CD4-positive, alpha-beta memory T cell (primary cell): ENCODE measurements at regions not wholly inside any gene's neighbourhood (a gene's known extent, or its start where the extent isn't known, plus 50 kb on each side); places are given as distances from the start of the nearest gene placed in this dataset.

Experiments
- CTCF ChIA-PET: fragments of 350-600 bp; sonication (Branson Sonifier 250); formaldehyde crosslinking; loops from one replicate; lab custom pipeline; 2021; ENCODE audit warnings: inconsistent platforms; ENCODE audit not compliant: partially characterized antibody; lab: Charles Lee
- POLR2A ChIA-PET: fragments of 350-600 bp; sonication (Branson Sonifier 250); formaldehyde crosslinking; loops from one replicate; lab custom pipeline; 2021; ENCODE audit not compliant: partially characterized antibody; lab: Charles Lee
- DNase-seq, 5 donors: peaks; one replicate each; pipeline versions ENCODE4 v3.0.0 to v3.0.0-alpha.2; 2020 to 2022; ENCODE audit warnings: mixed read lengths in 1 of 5
- H3K27ac ChIP-seq: one replicate; pipeline ENCODE4 v1.7.0; 2013; ENCODE audit warnings: low read depth, low read length
- H3K27me3 ChIP-seq: 2 replicates; pipeline ENCODE4 v1.7.0; 2013; ENCODE audit warnings: mild to moderate bottlenecking, low read length, moderate library complexity; ENCODE audit not compliant: insufficient read depth
- H3K36me3 ChIP-seq: 2 replicates; pipeline ENCODE4 v1.7.0; 2013; ENCODE audit warnings: mild to moderate bottlenecking, low read length, moderate library complexity; ENCODE audit not compliant: insufficient read depth
- H3K4me1 ChIP-seq: 2 replicates; pipeline ENCODE4 v1.7.0; 2013; ENCODE audit warnings: mild to moderate bottlenecking, low read length, moderate library complexity; ENCODE audit not compliant: insufficient read depth
- H3K4me3 ChIP-seq, 2 donors: one replicate each; pipeline ENCODE4 v1.7.0; 2013; ENCODE audit warnings: low read length in 2 of 2, mild to moderate bottlenecking in 1 of 2
- H3K9me3 ChIP-seq, 2 donors: one replicate each; pipeline ENCODE4 v1.7.0; 2013; ENCODE audit warnings: low read length in 2 of 2, control low read depth in 1 of 2; ENCODE audit not compliant: control insufficient read depth in 1 of 2
- H3K27ac Mint-ChIP-seq, 7 donors: one replicate each; pipeline ENCODE4 v1.8.0; 2020 to 2021; ENCODE audit warnings: mixed read lengths in 7 of 7, mild to moderate bottlenecking in 6 of 7, inconsistent platforms in 3 of 7, moderate library complexity in 3 of 7
- H3K27me3 Mint-ChIP-seq, 2 donors: one replicate each; pipeline ENCODE4 v1.8.0; 2020 to 2021; ENCODE audit warnings: mixed read lengths in 2 of 2
- H3K36me3 Mint-ChIP-seq, 2 donors: one replicate each; pipeline ENCODE4 v1.8.0; 2020 to 2021; ENCODE audit warnings: mixed read lengths in 2 of 2, inconsistent platforms in 1 of 2, mild to moderate bottlenecking in 1 of 2
- H3K4me1 Mint-ChIP-seq, 4 donors: one replicate each; pipeline ENCODE4 v1.8.0; 2020 to 2021; ENCODE audit warnings: mixed read lengths in 4 of 4, mild to moderate bottlenecking in 1 of 4
- H3K4me3 Mint-ChIP-seq, 8 donors: one replicate each; pipeline ENCODE4 v1.8.0; 2020 to 2021; ENCODE audit warnings: mixed read lengths in 8 of 8, mild to moderate bottlenecking in 7 of 8, moderate library complexity in 6 of 8, inconsistent platforms in 3 of 8
- H3K9me3 Mint-ChIP-seq, 8 donors: one replicate each; pipeline ENCODE4 v1.8.0; 2020 to 2021; ENCODE audit warnings: mixed read lengths in 8 of 8, mild to moderate bottlenecking in 5 of 8, inconsistent platforms in 3 of 8, moderate library complexity in 1 of 8
- intact Hi-C: fragments of 100-400 bp; cut with micrococcal nuclease; formaldehyde crosslinking; loops from one replicate; pipeline ENCODE4 v1.15.1; 2023

DNA sequence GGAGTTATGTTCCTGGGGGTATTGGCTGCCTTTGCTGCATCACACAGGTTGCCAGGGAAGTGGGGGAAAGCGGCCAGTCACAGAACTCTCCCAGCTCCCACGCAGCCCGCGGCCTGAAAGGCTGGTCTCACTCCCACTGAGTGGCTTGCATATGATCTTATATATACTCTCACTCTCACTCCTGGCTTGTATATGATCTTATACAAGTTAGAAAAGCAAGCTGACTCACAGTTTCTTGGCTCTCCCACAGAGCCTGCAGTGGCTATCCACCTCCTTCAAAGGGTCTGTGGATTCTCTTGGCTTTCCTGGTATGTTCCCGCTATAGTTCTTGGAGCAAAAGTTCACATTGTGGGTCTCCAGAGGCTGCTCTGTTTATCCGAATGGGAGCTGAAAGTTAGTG, 833.5 kb upstream of the GALNTL6 start:
- no peaks in the 10 kb centered on the region for H3K4me1 Mint-ChIP-seq
- no peaks in the 10 kb centered on the region for H3K27me3 ChIP-seq
- H3K27ac Mint-ChIP-seq, result no peak overlapping the region

GRCh38 chr4:170978990-170979389, 834.2 kb upstream of the GALNTL6 start:
- Mint-ChIP-seq H3K36me3 (no peaks in the 10 kb centered on the region), H3K27me3 (no peaks in the 10 kb centered on the region), H3K4me3 (no peak overlapping the region), H3K27ac (no peak overlapping the region), H3K9me3 (peaks cover 0 to 15% (median 9%) of the 10 kb centered on the region in 8 donors), H3K4me1 (no peaks in the 10 kb centered on the region)
- intact Hi-C loops, result no loop called here
- no peak for DNase-seq
- Histone ChIP-seq H3K27ac (no peak overlapping the region), H3K9me3 (no peaks in the 10 kb centered on the region), H3K27me3 (no peaks in the 10 kb centered on the region), H3K4me3 (no peak overlapping the region), H3K4me1 (no peaks in the 10 kb centered on the region), H3K36me3 (no peaks in the 10 kb centered on the region)
- ChIA-PET POLR2A (no interaction called here), CTCF (no interaction called here)

More for the DNA sequence above, 833.5 kb upstream of the GALNTL6 start:
- H3K36me3 ChIP-seq, result no peaks in the 10 kb centered on the region
- H3K4me3 ChIP-seq, result no peak overlapping the region
- Mint-ChIP-seq H3K27me3 (no peaks in the 10 kb centered on the region), H3K36me3 (no peaks in the 10 kb centered on the region), H3K9me3 (peaks cover 0 to 15% (median 8%) of the 10 kb centered on the region in 8 donors), H3K4me3 (no peak overlapping the region)
- POLR2A ChIA-PET, result no interaction called here
- intact Hi-C loops, result no loop called here
- no peak for DNase-seq
- CTCF ChIA-PET, result no interaction called here
- H3K9me3 ChIP-seq, result no peaks in the 10 kb centered on the region
- H3K4me1 ChIP-seq, result no peaks in the 10 kb centered on the region
- no peak overlapping the region for H3K27ac ChIP-seq

DNA sequence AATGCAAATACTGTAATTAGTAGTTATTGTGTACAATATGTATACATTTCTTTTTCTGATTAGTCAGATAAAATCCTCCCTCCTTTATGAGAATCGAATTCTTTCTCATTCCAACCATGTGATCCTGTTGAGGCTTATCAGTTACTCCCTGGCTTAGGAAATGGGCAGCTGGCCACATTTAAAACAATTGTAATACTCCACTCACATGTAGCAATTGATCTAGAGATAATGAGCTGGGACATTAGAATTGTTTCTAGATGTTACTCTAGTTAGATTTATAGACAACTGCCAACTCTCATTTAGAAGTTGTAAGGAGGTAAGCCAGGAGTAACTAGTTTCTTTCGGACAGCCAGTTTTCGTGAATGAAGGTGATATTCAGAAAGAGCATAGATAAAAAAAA, 859.3 kb upstream of the AADAT start:
- H3K36me3 ChIP-seq, result no peaks in the 10 kb centered on the region
- Mint-ChIP-seq H3K27me3 (no peaks in the 10 kb centered on the region), H3K4me3 (no peak overlapping the region), H3K36me3 (no peaks in the 10 kb centered on the region), H3K4me1 (no peaks in the 10 kb centered on the region), H3K27ac (no peak overlapping the region), H3K9me3 (peaks cover 0 to 13% (median 3%) of the 10 kb centered on the region in 8 donors)
- ChIA-PET POLR2A (no interaction called here), CTCF (no interaction called here)
- H3K27ac ChIP-seq, result no peak overlapping the region
- DNase-seq, result no peak
- H3K9me3 ChIP-seq, result no peaks in the 10 kb centered on the region
- no peaks in the 10 kb centered on the region for H3K4me1 ChIP-seq
- intact Hi-C loops, result no loop called here
- H3K27me3 ChIP-seq, result no peaks in the 10 kb centered on the region
- H3K4me3 ChIP-seq, result no peak overlapping the region

DNA sequence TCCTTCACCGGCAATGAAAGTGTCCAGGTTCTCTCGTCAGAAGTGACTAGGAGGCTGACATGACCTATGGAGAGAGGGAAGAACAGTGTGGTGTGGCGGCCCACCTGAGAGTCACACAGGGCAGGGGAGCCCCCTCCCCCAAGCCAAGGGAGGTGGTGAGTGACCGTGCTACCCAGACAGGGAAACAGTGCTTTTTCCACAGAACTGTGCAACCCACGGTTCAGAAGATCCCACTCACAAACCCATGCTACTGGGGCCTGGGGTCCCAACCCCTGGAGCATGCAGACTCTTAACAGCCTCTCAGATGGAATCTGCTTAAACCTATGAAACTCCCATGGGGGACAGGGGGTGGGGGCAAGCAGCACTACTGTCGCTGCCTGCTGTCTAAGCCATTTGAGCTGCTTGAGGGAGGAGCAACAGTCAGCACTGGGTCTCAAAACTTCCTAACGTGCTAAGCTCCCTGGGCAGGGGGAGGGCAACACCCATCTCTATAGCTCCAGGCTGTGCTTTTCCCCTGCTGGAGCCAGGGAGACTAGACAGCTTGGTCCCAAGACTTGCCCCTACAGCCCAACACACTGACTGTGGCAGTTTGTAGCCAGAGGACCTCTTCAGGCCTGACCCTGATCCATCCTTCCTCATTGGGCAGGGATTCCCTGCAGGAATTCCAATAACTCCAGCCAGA, 850.4 kb upstream of the AADAT start:
- no peaks in the 10 kb centered on the region for H3K9me3 ChIP-seq
- no peaks in the 10 kb centered on the region for H3K36me3 Mint-ChIP-seq
- no peaks in the 10 kb centered on the region for H3K4me1 Mint-ChIP-seq
- no peaks in the 10 kb centered on the region for H3K27me3 Mint-ChIP-seq
- no peak overlapping the region for H3K4me3 ChIP-seq
- peaks cover 6 to 25% (median 13%) of the 10 kb centered on the region in 8 donors for H3K9me3 Mint-ChIP-seq
- POLR2A ChIA-PET, result no interaction called here
- no peak overlapping the region for H3K4me3 Mint-ChIP-seq
- no peaks in the 10 kb centered on the region for H3K36me3 ChIP-seq
- H3K27ac Mint-ChIP-seq, result no peak overlapping the region
- no peaks in the 10 kb centered on the region for H3K27me3 ChIP-seq
- DNase-seq, result no peak
- H3K27ac ChIP-seq, result no peak overlapping the region
- CTCF ChIA-PET, result no interaction called here
- H3K4me1 ChIP-seq, result no peaks in the 10 kb centered on the region
- intact Hi-C loops, result no loop called here

DNA sequence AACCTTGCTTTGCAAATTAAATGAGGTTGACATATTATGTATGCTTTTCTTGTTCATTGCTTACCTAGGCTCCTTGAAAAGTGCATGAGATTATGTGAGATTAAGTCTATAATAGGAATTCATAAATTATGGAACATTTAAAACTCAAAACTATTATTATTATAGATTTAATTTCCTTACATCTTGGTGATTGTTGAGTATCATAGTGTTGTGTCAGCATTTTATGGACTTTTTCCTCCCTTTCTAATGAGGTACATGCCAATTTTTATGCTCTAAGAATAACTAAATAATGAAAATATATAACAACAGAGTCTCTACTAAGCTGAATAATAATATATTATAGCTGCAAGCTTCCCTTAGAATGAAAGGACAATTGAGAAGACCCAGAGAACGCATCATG, 848.8 kb upstream of the AADAT start:
- Mint-ChIP-seq H3K36me3 (no peaks in the 10 kb centered on the region), H3K9me3 (peaks cover 4 to 25% (median 13%) of the 10 kb centered on the region in 8 donors), H3K27me3 (no peaks in the 10 kb centered on the region), H3K4me3 (no peak overlapping the region), H3K4me1 (no peaks in the 10 kb centered on the region), H3K27ac (no peak overlapping the region)
- no peak for DNase-seq
- Histone ChIP-seq H3K36me3 (no peaks in the 10 kb centered on the region), H3K27ac (no peak overlapping the region), H3K27me3 (no peaks in the 10 kb centered on the region), H3K9me3 (no peaks in the 10 kb centered on the region), H3K4me3 (no peak overlapping the region), H3K4me1 (no peaks in the 10 kb centered on the region)
- intact Hi-C loops, result no loop called here
- ChIA-PET POLR2A (no interaction called here), CTCF (no interaction called here)

- no peak overlapping the region for H3K4me3 ChIP-seq
These were observed 841.6 kb upstream of the AADAT start for GRCh38 chr4:170931321-170931720.

DNA sequence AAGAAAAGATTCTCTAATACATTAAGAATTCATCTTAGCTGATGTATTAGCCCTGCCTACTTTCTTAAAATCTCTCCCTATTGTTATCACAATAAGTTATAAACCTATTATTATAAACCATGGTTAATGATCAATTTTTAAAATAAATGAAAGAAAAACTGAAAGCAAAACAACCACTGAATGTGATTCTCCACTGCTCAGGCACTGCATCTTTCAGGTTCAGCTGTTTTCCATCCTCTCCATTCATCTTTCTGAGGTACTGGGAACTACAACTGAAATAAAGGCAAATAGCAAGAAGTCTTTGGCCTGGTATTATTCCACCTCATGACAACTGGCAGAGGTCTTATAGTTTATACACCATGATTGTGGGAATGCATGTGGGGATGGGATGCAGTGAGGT, 798.9 kb upstream of the AADAT start:
- Histone ChIP-seq H3K9me3 (no peaks in the 10 kb centered on the region), H3K4me3 (no peak overlapping the region), H3K36me3 (no peaks in the 10 kb centered on the region), H3K27me3 (no peaks in the 10 kb centered on the region), H3K27ac (no peak overlapping the region), H3K4me1 (no peaks in the 10 kb centered on the region)
- CTCF ChIA-PET, result no interaction called here
- no peak for DNase-seq
- Mint-ChIP-seq H3K27ac (no peak overlapping the region), H3K4me3 (no peak overlapping the region), H3K27me3 (no peaks in the 10 kb centered on the region), H3K9me3 (peaks cover 0 to 12% (median 4%) of the 10 kb centered on the region in 8 donors), H3K4me1 (no peaks in the 10 kb centered on the region), H3K36me3 (no peaks in the 10 kb centered on the region)
- intact Hi-C loops, result no loop called here
- POLR2A ChIA-PET, result no interaction called here

More at GRCh38 chr4:170931321-170931720, 841.6 kb upstream of the AADAT start:
- no peaks in the 10 kb centered on the region for H3K27me3 ChIP-seq
- ChIA-PET POLR2A (no interaction called here), CTCF (no interaction called here)
- Mint-ChIP-seq H3K27me3 (no peaks in the 10 kb centered on the region), H3K9me3 (peaks cover 0 to 8% (median 3%) of the 10 kb centered on the region in 8 donors), H3K4me1 (no peaks in the 10 kb centered on the region), H3K27ac (no peak overlapping the region), H3K36me3 (no peaks in the 10 kb centered on the region), H3K4me3 (no peak overlapping the region)
- H3K27ac ChIP-seq, result no peak overlapping the region
- no peaks in the 10 kb centered on the region for H3K9me3 ChIP-seq
- H3K36me3 ChIP-seq, result no peaks in the 10 kb centered on the region
- DNase-seq, result no peak
- intact Hi-C loops, result no loop called here
- H3K4me1 ChIP-seq, result no peaks in the 10 kb centered on the region
